Fibroblast of skin of right quadriceps (primary cell): ENCODE measurements at regions not wholly inside any gene's neighbourhood (a gene's known extent, or its start where the extent isn't known, plus 50 kb on each side); places are given as distances from the start of the nearest gene placed in this dataset.
"Not testable (repeated sequence)": the region's sequence is repeated elsewhere in the genome, so short reads cannot be mapped to it uniquely, and the experiment has no call there.

Experiments used
- DNase-seq: peaks from one replicate; pipeline ENCODE4 v3.0.0-alpha.2; 2013

DNA sequence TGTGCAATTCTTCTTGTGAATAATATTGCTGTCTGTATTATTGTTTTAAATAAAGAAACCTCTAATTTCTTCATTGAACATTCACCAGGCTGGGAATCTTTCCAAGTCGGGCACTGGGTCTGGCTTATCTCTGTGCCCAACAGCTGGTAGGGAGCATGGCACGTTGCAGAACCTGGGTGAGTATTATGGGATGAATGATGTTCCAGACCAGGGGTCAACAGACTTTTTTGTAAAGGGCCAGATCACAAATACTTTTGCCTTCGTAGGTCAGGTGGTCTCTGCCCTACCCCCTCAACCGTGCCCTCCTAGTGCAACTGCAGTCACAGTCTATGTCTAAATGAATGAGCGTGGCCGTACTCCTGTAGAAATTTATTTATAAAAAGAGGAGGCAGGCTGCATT is 81.6 kb upstream of the FOXQ1 start:
- DNase-seq: no peak

DNA sequence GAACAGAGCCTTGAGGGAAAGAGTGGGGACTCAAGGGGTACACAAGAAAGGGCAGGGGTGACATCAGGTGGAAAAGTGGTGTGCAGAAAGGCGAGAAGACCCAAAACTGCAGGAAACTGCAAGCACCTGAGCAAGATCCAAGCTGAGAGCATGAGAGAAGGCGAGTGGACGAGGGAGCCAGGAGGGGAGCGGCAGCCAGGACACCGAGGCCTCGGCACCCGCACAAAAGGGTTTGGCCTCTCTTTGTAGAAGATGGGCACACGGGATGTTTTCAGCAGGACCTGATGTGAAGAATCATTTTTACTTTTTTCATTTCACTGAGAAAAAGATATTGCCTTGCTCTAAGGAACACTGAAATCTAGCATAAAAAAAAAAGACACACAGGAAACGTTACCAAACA is 82.1 kb upstream of the FOXQ1 start:
- DNase-seq: no peak

DNA sequence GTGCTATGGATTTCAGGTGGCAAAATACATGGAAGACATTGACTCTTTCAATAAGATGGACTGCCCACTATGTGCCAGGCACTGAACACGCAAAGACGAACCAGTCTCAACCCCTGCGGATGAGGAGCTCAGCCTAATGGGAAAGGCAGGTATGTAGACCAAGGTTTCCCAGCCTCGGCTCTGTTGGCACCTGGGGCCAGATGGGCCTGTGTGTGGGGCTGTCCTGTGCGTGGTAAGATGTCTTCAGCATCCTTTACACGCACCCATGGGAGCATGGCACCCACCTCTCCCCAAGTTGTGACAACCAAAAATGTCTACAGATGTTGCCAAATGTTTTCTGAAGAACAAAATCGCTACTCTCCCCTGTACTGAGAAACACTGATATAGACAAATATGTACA is 82.6 kb upstream of the FOXQ1 start:
- no peak for DNase-seq

DNA sequence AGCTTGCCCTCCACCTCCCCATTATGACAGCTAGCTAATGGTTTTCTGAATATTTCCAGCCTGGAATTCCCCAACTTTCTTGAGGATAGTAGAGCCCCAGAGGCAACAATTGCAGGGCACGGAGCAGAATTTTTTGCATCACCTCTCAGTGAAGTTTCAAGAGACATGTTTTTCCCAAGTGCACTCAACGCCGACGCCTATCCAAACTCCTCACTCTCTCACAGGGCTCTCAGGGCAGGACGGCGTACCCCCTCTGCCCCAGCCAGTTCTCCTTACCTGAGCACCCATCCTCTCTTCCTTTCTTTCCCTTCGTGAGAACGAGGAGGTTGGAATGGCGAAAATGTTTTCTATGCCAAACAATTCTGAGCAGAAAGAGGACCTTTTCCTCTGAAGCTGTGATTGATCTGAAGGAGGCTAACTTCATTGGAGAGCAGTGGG is 83.1 kb upstream of the FOXQ1 start:
- no peak for DNase-seq

DNA sequence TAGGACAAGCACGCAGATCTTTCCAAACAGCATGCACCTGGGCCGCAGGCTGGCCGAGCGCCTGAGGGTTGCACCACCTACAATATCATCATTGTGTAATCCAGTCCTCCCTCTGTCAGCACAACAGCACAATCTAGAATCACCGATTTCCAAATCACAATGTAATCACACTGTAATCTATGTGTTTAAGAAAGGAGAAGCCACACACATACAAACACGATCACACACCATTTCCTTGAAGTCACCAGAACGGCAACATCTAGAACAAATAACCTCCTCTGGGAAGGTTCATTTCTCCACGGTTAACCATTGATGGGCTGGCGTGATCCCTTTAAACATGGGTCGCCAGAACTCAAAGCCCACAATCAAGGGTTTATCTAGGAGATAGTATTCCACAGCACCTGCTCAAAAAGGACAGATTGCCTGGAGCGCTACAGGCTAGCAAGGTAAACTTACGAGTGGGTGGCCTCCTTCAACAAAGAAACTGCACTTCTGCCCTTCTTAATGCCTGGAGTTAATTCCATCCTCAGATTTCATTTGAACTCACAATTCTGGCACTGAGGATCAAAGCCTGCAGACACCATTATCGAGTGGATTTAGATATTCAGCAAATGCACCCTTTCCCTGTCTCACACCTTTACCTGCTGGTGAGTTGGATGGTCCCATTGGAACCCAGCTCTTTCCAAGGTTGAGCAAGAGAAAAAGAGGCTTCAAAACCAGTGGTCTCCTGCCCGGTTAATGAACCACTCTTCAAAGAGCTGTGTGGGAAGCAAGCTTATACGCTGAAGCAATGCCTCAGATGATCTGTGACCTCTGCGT is 83.8 kb upstream of the FOXQ1 start:
- DNase-seq: no peak

DNA sequence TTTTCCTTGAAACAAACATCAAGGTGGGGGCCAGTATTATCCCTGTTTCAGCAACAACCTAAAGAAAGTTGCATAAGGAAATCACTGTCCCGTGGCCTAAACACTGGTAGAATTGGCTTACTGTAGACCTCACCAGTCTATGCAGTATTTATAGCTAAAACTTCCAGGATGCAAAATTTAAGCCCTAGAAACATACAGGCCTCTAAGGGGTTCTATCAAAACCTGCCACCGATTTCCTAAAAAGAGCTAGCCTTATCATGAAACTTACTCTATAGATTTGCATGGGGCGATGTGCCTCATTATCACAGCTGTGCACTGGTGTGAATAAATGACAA is 84.3 kb upstream of the FOXQ1 start:
- no peak for DNase-seq

DNA sequence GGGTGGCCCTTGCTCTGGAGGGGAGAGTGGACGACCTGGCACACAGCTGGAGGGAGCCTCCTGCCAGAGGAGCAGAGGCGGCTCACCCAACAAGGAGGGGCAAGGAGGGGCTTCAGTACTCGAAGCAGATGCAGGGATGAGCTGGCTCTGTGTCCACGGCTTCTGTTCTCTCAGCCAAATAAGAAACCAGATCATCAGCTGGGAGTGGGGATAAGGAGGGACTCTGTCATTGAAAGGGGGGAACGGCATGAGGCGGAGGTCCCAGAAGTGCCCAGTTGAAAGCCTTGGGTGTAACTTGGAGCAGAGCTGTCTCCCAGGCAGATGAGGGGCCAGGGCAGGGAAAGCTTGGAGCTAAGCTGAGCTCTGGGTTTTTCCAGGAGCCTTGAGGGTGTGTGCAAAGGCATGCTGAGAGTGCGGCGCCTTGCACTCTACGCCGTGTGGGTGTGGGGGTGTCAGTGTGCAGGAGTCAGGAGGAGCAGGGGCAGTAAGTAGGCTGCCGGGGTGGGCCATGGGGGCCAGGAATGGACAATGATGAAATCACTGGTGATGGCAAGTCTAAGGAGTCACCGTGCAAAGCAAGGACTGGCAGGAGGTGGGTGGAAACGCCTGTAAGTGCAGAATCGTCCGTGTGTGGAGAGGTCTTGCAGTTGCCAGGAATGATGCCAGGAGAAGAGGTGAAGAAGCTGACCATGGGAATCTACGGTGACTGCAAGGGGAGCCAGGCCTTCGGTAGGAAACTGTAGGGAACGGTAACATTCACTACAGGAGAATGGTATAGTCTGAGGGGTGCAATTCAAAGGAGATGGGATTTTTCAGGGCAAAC is 85.4 kb upstream of the FOXQ1 start:
- DNase-seq: no peak

DNA sequence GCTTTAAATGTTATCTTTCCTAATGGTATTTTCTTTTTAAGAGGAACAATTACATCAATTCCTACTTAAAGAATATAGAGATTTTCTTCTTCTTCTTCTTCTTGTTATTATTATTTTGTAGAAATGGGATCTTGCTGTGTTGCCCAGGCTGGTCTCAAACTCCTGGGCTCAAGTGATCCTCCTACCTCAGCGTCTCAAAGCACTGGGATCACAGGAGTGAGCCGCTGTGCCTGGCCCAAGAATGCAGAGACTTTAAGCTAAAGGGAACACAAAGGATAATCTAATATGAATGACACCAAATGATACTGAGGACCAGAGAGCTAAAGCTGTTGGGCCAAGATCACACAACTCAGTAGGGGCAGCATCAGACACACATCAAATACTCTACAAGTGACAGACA is 87.4 kb upstream of the FOXQ1 start:
- no peak for DNase-seq

DNA sequence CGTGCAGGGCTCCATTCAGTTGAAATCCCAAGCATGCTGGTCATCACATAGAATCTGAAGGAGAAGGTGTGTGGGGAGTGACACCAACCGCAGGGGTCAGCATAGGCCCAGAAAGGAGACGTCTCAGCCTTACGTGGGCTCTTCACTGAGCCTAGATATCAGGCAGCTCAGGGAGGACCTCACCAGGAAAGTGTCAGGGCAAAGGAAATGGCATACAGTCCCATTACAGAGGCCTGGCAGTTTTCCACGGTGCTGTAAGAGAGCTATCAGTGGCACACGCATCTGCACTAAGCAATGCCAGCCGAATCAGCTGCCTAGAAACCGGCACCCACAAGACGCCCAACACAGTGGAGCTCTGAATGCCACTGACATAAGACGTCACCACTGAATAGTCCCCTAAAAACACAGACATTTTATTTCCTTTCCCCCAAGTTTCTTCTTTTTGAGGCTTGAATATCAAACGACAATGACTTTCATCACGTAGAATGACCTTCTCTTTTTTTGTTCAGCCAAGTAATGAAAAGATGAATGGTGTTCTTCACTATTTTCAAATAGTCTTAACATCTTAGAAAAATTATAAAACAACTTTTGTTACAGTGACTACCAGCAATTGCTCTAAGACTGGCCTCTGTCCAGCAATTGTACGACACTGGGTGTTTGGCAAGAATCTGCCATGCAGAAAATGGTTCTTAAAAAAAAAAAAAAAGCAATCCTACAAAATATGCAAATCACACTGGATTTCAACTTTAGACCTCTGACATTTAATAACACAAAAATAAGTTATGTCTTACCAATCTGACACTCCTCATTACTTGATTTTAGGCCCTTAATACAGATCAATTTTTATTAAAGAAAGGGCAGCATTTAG is 88.9 kb upstream of the FOXQ1 start:
- DNase-seq: no peak

DNA sequence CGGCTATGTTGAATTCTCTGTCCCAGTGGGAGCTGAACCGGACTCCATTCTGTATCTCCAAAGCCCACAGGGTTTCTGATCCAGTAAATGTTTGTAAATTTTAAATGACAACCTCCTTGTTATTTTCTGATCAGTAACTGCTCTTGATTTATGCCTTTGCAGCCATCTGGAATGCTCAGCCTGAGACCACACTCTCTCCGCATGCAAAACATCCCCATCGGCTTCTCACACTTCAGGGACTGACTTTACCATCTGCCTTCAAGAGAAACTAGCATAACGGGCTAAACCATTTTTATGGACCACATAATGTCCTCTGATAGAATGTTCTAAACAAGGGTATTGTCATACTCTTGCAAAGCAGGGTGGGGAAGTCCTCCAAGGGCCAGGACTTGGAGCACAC is 94.5 kb upstream of the FOXQ1 start:
- no peak for DNase-seq

DNA sequence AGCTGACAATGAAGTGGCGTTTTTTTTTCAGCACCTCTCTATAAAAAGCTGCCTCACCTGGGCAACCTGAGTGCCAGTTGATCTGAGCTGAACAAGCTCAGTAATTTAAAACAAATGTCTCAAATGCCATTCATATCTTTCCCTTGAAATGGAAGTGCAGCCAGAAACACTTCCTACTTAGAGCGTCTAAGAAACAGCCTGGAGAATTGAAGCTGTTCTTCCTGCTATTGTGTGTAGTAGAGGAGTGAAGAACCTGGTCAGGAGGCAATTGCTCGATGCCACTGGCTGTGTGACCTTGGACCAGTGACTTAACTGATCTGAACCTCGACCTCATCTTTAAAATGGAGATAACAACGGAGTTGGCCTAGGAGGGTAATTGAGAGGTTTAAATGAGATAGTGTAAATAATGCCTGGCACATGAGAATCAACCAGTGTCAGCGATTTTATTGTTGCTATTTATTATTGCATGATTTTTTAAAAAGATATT is 95.4 kb upstream of the FOXQ1 start:
- DNase-seq: no peak

DNA sequence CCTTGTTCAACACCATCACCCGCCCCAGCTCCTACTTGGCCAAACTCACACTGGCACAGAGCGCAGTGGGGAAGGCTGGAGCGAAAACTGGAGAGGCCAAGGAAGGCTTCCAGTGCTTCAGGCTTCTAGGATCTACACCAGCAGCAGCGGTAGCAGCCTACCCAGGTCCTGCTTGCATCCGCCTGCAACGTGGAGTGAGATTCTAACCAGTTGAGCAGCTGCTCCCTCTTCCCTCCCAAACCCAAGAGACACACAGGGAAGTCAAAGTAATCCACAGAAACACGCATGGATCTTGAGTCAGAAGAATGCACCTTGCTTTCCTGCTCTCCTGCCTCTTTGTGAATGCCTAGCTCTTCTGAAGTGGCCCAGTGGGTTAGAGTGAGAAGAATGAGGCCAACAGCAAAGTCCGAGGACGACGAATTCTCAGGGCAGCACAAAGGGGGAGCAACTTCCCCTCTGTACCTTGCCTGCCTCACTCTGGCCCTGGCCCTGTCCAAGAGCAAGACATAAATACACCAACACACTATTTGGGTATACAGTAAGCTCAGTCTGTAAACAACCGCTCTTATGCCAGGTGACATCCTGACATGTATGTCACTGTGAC is 95.9 kb upstream of the FOXQ1 start:
- no peak for DNase-seq

DNA sequence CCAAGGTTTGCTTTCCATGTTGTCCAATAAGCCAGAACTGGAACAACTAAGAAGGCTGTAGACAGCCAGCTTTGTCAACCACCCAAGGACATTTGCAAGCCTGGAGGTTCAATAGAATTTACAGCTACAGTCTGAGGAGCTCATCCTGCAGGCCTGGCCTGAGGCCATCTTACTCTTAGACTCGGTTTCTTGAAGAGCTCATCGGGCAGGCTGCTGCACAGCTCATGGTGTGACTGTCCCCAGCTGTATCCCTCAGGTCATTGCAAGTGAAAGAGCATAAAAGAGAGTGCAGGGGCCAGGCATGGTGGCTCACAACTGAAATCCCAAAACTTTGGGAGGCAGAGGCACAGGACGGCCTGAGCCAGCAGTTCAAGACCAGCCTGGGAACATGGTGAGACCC is 96.9 kb upstream of the FOXQ1 start:
- DNase-seq: no peak

DNA sequence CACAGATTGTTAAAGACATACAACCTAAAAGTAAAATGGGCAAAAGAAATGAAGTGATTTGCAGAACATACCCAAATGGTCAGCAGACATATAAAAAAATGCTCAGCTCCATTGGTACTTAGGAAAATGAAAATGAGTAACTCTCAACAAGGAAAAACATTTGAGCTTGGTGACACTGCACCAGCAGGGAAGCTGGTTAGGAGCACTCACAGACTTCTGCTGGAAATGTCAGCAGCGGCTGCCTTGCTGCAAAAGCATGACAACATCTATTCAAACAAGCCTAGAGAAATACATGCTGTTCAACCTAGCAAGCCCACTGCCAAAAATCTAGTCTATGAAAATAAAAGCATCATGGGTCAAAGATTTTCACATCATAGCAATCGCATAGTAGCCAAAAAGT is 99.0 kb upstream of the FOXQ1 start:
- no peak for DNase-seq

DNA sequence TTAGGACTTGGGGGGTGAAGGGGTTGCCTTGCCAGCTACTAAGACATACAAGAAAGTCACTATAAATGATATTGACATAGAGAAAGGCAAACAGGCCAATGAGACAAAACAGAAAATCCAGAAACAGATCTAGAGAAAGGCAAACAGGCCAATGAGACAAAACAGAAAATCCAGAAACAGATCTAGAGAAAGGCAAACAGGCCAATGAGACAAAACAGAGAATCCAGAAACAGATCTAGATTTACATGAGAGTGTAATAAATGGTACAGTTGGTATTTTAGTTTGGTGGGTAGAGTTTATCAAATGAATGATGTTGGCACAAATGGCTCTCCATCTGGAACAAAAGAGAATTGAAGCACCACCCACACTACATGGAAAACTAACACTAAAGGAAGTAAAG is 99.8 kb upstream of the FOXQ1 start:
- not testable (repeated sequence) for DNase-seq

DNA sequence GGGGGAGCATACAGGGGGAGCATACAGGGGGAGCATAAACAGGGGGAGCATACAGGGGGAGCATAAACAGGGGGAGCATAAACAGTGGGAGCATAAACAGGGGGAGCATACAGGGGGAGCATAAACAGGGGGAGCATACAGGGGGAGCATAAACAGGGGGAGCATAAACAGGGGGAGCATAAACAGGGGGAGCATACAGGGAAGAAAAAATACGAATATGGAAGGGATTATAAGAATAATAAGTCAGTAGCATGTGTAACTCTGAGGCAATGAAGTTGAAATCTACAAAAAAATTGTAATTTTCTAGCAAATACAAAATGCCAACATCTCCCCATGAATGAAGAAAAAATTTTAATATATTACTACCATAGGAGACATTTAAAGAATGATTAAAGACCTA is 101.3 kb upstream of the FOXQ1 start:
- not testable (repeated sequence) for DNase-seq

DNA sequence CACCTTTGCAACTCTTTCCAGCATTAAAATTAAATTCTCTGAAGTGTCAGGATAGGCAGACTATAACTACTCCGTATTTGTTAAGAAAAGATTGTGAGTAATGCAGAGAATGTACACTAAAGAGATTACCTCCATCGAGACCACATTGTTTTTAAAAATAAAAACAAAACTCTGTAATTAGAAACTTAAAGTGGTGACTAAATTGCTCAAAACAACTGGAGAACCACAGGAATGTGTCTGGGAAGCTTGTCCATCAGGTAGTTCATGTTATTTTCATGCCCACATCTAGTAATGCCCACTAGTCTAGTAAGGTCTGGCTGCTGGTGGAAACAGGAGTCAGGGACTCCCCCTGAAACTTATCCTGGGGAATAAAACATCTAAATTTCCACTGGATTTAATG is 103.0 kb upstream of the FOXQ1 start:
- no peak for DNase-seq

DNA sequence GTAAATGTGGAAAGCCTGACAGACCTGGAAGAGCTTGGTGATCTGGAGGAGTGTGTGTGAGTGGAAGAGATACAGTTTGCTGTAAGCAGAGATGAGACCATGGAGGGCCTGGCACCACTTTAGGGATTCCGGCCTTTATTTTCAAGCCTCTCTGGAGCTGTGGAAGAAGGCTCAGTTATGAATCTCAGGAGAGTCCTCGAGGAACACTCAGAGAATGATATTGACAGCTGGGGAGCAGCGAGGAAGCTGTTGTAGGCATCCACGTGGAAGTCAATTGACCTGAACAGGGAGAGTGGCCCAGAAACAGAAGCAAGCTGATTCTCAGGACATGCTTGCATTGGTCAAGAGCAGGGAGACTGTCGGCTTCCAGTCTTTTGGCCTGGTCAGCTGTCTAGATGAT is 108.4 kb upstream of the FOXQ1 start:
- DNase-seq: no peak

DNA sequence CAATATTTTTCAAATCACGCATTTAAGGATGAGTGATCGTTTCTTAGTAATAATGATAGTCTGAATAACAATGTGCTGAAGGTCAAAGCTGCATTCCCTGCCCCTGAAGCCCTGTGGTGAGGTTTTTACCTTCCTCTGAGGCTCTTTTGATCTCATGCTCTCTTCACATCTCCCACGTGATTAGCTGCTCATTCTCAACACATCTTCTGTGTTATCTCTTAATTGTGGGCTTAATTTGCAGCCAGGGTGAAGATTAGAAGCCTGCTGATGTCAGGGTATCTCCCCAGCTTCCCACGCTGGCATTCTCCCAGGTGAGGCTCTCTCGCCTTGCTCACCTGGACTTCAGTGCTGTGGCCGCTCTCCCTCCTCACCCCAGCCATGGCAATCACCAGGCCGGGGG is 109.7 kb upstream of the FOXQ1 start:
- DNase-seq: no peak

DNA sequence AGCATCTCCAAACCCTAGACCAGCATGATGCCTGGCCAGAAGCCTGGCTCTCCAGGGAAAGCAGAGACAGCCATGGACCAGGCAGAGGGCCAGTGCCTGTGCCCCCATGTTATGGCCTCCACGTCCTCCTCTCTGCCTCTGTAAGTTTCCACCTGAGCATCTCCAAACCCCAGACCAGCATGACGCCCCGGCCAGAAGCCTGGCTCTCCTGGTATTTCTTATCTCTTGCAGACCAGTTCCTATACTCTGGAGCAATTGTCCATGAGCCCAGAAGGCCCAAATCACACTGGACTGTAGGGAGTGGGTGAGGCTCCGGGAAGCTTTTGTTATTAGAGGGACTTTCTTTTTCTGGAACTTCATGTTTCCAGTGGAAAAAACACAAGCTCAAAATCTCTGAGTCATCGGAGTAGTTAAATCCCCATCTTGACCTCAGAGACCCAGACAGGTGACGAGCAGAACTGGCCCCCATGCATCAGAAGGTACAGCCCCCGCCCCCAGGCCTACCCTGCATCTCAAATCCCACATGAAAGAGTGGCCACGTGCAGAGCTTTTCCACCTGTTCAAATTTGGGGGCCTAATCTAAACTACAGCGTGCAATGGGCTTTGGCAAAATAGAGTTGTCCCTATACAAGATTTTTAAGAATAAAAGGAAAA is 110.2 kb upstream of the FOXQ1 start:
- DNase-seq: no peak

DNA sequence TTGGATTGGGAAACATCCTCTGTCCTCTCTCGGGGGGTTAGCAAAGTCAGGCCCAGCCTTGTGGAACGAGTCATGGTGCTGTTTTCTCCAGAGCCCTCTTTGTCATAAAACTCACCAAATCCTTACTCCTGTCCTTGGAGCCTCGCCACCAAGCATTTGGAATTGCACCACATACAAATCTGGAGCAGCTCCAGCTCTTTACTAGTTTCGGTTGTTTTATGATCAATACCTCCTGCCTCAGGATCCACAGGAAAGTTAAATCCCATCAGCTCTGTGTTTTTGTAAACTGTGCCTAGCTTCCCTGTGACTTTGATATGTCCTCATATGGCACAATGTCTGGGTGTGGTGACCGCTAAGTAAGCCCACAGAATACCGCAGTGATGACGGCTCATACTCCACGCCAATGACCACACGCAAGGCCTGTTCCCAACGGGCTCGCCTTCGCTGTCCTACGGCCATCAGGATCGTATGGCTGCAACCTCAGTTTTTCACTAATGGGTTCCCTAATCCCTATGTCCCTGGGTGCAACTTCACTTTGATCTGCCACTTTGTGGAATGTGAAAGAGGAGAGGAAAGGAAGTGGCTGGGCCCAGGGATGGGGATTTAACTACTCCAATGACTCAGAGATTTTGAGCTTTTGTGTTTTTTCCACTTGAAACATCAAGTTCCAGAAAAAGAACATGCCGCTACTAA is 111.3 kb upstream of the FOXQ1 start:
- peak; percentile 68 for DNase-seq

DNA sequence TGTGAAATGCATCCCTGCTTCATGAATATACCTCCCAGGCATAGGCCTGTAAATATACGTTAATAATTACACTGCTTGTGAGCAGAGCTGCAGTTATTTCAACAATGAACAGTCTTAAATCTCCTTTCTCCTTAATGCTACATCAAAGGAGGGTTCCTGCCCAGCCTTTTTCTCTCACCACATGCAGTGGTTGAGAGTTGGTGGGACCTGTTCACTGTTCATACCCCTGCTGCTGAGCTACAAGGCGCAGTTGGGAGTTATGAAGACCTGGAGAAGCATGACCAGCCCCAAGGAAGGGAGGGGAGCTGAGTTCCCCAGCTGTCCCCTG is 111.9 kb upstream of the FOXQ1 start:
- no peak for DNase-seq
